ENCODE measurements at regions not wholly inside any gene's neighbourhood (a gene's known extent, or its start where the extent isn't known, plus 50 kb on each side); places are given as distances from the start of the nearest gene placed in this dataset.

- H3K27me3 ChIP-seq (ENCODE audit: control insufficient read depth in 2 of 2, insufficient read depth in 2 of 2, low read length in 2 of 2): no peaks in the 10 kb centered on the region
- no peaks in the 10 kb centered on the region for H3K9me3 ChIP-seq (replicated peaks; ENCODE audit: control insufficient read depth, insufficient read depth, low read length)
- H3K9me1 ChIP-seq (replicated peaks; ENCODE audit: control insufficient read depth, extremely low read depth, insufficient read depth, low read length): no peaks in the 10 kb centered on the region
- CTCF ChIA-PET: no interaction called here
- FAIRE-seq (peak; percentile 80), DNase-seq (ENCODE audit: low read depth, low spot score) (peak; percentile 62)
- peak overlapping the region; percentile 25 for H3K9ac ChIP-seq (replicated peaks; ENCODE audit: extremely low read depth, insufficient read depth, low read length)
- no peaks in the 10 kb centered on the region for H3K79me2 ChIP-seq (ENCODE audit: control insufficient read depth, insufficient read depth, low read length)
- TF ChIP-seq MAX (IDR thresholded peaks at IDR 0.05; ENCODE audit: insufficient read depth, insufficient read length): no peak
- TF ChIP-seq POLR2AphosphoS5 (IDR thresholded peaks at IDR 0.05; ENCODE audit: insufficient read depth, low read depth, low read length): no peak
- TF ChIP-seq GATA2 (IDR thresholded peaks at IDR 0.05; ENCODE audit: insufficient read depth, insufficient read length, low read depth, low read length): no peak
- TF ChIP-seq POLR2A (IDR thresholded peaks at IDR 0.05; ENCODE audit: low read depth, low read length): no peak
- no peak for TF ChIP-seq MYC (IDR thresholded peaks at IDR 0.05; ENCODE audit: low read depth, low read length)
- TF ChIP-seq FOS (IDR thresholded peaks at IDR 0.05; ENCODE audit: borderline replicate concordance, insufficient read depth, low read length): peak; percentile 95
- no peak for TF ChIP-seq EZH2 (IDR thresholded peaks at IDR 0.05; ENCODE audit: borderline replicate concordance, low read depth, low read length, severe bottlenecking)
- TF ChIP-seq JUN (IDR thresholded peaks at IDR 0.05; ENCODE audit: borderline replicate concordance, insufficient read depth, insufficient read length, low read depth): peak; percentile 90
- TF ChIP-seq CTCF (IDR thresholded peaks at IDR 0.05; ENCODE audit: extremely low read depth in 1 of 2, insufficient read depth in 1 of 2, low read depth in 1 of 2, low read length in 2 of 2): no peak
- H2AFZ ChIP-seq (ENCODE audit: low read depth, low read length): no peak overlapping the region
- no peak overlapping the region for H3K4me3 ChIP-seq (replicated peaks in 1 of 3; ENCODE audit: insufficient read depth in 1 of 3, low read depth in 1 of 3, low read length in 3 of 3)
- peak overlapping the region; percentile 40 for H3K27ac ChIP-seq (ENCODE audit: insufficient read depth, low read depth, low read length)
- peaks cover 14% of the 10 kb centered on the region for H3K4me1 ChIP-seq (ENCODE audit: control insufficient read depth, extremely low read depth, insufficient read depth, low read length)
- no peaks in the 10 kb centered on the region for H3K36me3 ChIP-seq (ENCODE audit: control insufficient read depth in 2 of 2, extremely low read depth in 1 of 2, insufficient read depth in 2 of 2, low read length in 2 of 2)
- intact Hi-C loops (cut with micrococcal nuclease) (loop anchor here (1.0 to 2.0 kb wide), 2 partner anchors 42 to 150 kb away; no protein-coding TSS in a partner anchor), dilution Hi-C loops (cut with MboI; ENCODE audit: extremely low pct_ligation_motif_present, low sequenced_read_pairs) (no loop called here)
- peak overlapping the region; percentile 66 for H3K4me2 ChIP-seq (ENCODE audit: insufficient read depth, low read length)
- H4K20me1 ChIP-seq (replicated peaks; ENCODE audit: control insufficient read depth, extremely low read depth, insufficient read depth, low read length): no peaks in the 10 kb centered on the region
- BruUV-seq (replicated peaks): no TSS peak
- POLR2A ChIA-PET: no interaction called here
Measured at GRCh38 chr4:106541253-106541652, 172.7 kb upstream of the GIMD1 start.

Measured in endothelial cell of umbilical vein (primary cell).